ENCODE measurements at regions not wholly inside any gene's neighbourhood (a gene's known extent, or its start where the extent isn't known, plus 50 kb on each side); places are given as distances from the start of the nearest gene placed in this dataset.

DNA sequence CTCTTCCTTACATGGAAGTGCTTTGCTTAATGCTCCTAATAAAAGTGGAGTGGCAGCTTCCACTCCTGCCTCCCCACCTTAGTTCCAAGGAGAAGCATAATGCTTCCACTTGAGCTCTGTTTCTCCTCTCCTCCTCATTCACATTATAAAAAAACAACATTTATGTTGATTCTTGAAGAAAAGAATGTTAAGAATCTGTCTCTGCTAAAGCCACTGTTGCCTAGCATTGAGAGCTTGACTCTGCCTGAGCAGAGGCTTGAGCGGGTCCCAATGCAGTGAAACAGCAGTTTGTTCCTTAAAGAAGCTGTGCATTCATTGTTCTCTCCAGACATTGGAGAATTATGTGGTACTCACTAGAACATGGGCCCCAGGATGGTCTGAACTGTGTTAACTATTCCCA, 101.5 kb upstream of the GHR start:
- Histone ChIP-seq H3K79me2 (ENCODE audit: control insufficient read depth, insufficient read depth, low read length) (no peaks in the 10 kb centered on the region), H3K36me3 (ENCODE audit: control insufficient read depth, insufficient read depth, low read length) (no peaks in the 10 kb centered on the region), H3K4me1 (ENCODE audit: control insufficient read depth, extremely low read depth, insufficient read depth, low read length) (no peaks in the 10 kb centered on the region), H3K27me3 (ENCODE audit: control insufficient read depth, insufficient read depth, low read length) (no peaks in the 10 kb centered on the region), H3K9me3 (ENCODE audit: control insufficient read depth, insufficient read depth, low read depth, low read length) (no peaks in the 10 kb centered on the region), H3K4me3 (replicated peaks in 1 of 4; ENCODE audit: control extremely low read depth in 1 of 4, insufficient read depth in 1 of 4, low read depth in 3 of 4, low read length in 4 of 4) (no peak overlapping the region), H4K20me1 (ENCODE audit: control insufficient read depth, extremely low read depth, insufficient read depth, low read length) (no peaks in the 10 kb centered on the region), H3K9ac (ENCODE audit: insufficient read depth, low read length) (no peak overlapping the region), H2AFZ (ENCODE audit: low read length) (no peak overlapping the region), H3K4me2 (ENCODE audit: extremely low read depth, insufficient read depth, low read length) (no peak overlapping the region), H3K27ac (ENCODE audit: insufficient read depth, low read length) (no peak overlapping the region)
- no peak for TF ChIP-seq EZH2 (IDR thresholded peaks at IDR 0.05; ENCODE audit: low read length, missing control alignments)
- TF ChIP-seq, protein P1, sequence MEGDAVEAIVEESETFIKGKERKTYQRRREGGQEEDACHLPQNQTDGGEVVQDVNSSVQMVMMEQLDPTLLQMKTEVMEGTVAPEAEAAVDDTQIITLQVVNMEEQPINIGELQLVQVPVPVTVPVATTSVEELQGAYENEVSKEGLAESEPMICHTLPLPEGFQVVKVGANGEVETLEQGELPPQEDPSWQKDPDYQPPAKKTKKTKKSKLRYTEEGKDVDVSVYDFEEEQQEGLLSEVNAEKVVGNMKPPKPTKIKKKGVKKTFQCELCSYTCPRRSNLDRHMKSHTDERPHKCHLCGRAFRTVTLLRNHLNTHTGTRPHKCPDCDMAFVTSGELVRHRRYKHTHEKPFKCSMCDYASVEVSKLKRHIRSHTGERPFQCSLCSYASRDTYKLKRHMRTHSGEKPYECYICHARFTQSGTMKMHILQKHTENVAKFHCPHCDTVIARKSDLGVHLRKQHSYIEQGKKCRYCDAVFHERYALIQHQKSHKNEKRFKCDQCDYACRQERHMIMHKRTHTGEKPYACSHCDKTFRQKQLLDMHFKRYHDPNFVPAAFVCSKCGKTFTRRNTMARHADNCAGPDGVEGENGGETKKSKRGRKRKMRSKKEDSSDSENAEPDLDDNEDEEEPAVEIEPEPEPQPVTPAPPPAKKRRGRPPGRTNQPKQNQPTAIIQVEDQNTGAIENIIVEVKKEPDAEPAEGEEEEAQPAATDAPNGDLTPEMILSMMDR (conservative IDR thresholded peaks at IDR 0.05 in 1 of 2, IDR thresholded peaks at IDR 0.05 in 1 of 2; ENCODE audit: low read depth in 1 of 2, low read length in 2 of 2), result no peak
- DNase-seq (ENCODE audit: low read depth in 2 of 2), result no peak

DNA sequence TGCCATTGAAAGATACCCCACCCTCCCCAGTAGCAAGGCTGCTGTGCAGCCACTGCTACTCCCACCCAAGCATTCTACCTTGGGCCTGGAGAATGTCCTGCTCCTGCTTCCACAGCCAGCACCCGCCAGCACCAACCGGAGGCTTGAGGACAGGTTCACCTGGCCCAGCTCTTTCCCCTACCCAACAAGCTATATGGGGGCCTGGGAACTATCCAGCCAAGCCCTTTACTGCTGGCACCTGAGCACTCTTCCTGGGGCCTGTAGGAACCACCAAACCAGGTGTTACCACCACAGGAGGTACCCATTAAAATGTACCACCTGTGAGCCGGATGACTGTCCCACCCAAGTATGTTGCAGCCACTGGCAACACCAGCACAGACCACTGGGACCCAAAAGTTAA, 86.1 kb upstream of the GHR start:
- Histone ChIP-seq H3K4me3 (replicated peaks in 1 of 4; ENCODE audit: control extremely low read depth in 1 of 4, insufficient read depth in 1 of 4, low read depth in 3 of 4, low read length in 4 of 4) (no peak overlapping the region), H3K9me3 (ENCODE audit: control insufficient read depth, insufficient read depth, low read depth, low read length) (no peaks in the 10 kb centered on the region), H3K4me2 (ENCODE audit: extremely low read depth, insufficient read depth, low read length) (no peak overlapping the region), H2AFZ (ENCODE audit: low read length) (no peak overlapping the region), H4K20me1 (ENCODE audit: control insufficient read depth, extremely low read depth, insufficient read depth, low read length) (no peaks in the 10 kb centered on the region), H3K4me1 (ENCODE audit: control insufficient read depth, extremely low read depth, insufficient read depth, low read length) (no peaks in the 10 kb centered on the region), H3K36me3 (ENCODE audit: control insufficient read depth, insufficient read depth, low read length) (no peaks in the 10 kb centered on the region), H3K27ac (ENCODE audit: insufficient read depth, low read length) (no peak overlapping the region), H3K27me3 (ENCODE audit: control insufficient read depth, insufficient read depth, low read length) (no peaks in the 10 kb centered on the region), H3K9ac (ENCODE audit: insufficient read depth, low read length) (no peak overlapping the region), H3K79me2 (ENCODE audit: control insufficient read depth, insufficient read depth, low read length) (no peaks in the 10 kb centered on the region)
- DNase-seq (ENCODE audit: low read depth in 2 of 2), result no peak
- TF ChIP-seq EZH2 (IDR thresholded peaks at IDR 0.05; ENCODE audit: low read length, missing control alignments), result no peak
- TF ChIP-seq, protein P1 (conservative IDR thresholded peaks at IDR 0.05 in 1 of 2, IDR thresholded peaks at IDR 0.05 in 1 of 2; ENCODE audit: low read depth in 1 of 2, low read length in 2 of 2), result no peak

DNA sequence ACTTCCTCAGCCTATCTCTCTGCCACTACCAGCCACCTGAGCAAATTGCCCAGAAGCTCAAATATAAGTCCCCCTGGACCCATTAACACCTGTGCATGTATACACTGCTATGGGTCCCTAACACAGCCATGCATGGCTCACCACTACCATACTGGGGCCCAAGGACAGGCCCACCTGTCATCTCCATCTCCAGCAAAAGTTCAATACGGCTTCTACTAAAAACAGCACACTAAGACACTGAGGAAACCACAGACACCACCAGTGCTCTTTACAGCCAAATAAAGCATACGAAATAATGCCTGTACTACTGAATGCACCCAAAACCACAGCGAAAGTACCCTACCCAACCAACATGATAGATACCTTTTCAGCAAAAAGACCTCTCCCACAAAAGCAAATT, 85.6 kb upstream of the GHR start:
- no peaks in the 10 kb centered on the region for H3K36me3 ChIP-seq (ENCODE audit: control insufficient read depth, insufficient read depth, low read length)
- DNase-seq (ENCODE audit: low read depth in 2 of 2), result no peak
- H3K9ac ChIP-seq (ENCODE audit: insufficient read depth, low read length), result no peak overlapping the region
- no peaks in the 10 kb centered on the region for H4K20me1 ChIP-seq (ENCODE audit: control insufficient read depth, extremely low read depth, insufficient read depth, low read length)
- no peaks in the 10 kb centered on the region for H3K79me2 ChIP-seq (ENCODE audit: control insufficient read depth, insufficient read depth, low read length)
- TF ChIP-seq EZH2 (IDR thresholded peaks at IDR 0.05; ENCODE audit: low read length, missing control alignments), result no peak
- TF ChIP-seq, protein P1 (conservative IDR thresholded peaks at IDR 0.05 in 1 of 2, IDR thresholded peaks at IDR 0.05 in 1 of 2; ENCODE audit: low read depth in 1 of 2, low read length in 2 of 2), result no peak
- no peaks in the 10 kb centered on the region for H3K4me1 ChIP-seq (ENCODE audit: control insufficient read depth, extremely low read depth, insufficient read depth, low read length)
- H3K4me3 ChIP-seq (replicated peaks in 1 of 4; ENCODE audit: control extremely low read depth in 1 of 4, insufficient read depth in 1 of 4, low read depth in 3 of 4, low read length in 4 of 4), result no peak overlapping the region
- H3K27ac ChIP-seq (ENCODE audit: insufficient read depth, low read length), result no peak overlapping the region
- H3K27me3 ChIP-seq (ENCODE audit: control insufficient read depth, insufficient read depth, low read length), result no peaks in the 10 kb centered on the region
- no peaks in the 10 kb centered on the region for H3K9me3 ChIP-seq (ENCODE audit: control insufficient read depth, insufficient read depth, low read depth, low read length)
- H3K4me2 ChIP-seq (ENCODE audit: extremely low read depth, insufficient read depth, low read length), result no peak overlapping the region
- H2AFZ ChIP-seq (ENCODE audit: low read length), result no peak overlapping the region

All from fibroblast of lung (primary cell).